ENCODE measurements at regions not wholly inside any gene's neighbourhood (a gene's known extent, or its start where the extent isn't known, plus 50 kb on each side); places are given as distances from the start of the nearest gene placed in this dataset.
A peak's percentile ranks its signal among the peaks of the same experiment; 100 is the strongest.
"Not testable (repeated sequence)": the region's sequence is repeated elsewhere in the genome, so short reads cannot be mapped to it uniquely, and the experiment has no call there.

DNA sequence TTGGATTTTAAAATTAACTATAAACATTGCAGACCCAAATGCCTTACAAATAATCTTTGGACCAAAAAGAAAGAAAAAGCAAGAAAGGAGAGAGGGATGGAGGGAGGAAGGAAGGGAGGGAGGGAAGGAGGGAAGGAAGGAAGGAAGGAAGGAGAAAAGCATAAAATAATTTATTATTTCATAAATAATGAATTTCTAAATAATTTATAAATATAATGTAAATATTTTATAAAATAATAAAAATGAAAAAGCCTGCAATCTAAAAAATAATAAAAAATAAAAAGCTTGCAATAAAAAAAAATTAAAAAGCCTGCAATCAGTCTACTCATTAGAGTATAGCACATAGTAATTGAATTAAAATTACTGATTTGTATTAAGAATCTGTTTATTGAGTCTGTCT, 614.3 kb downstream of the ISL1 start:
- H3K27ac ChIP-seq (ENCODE audit: low read depth, low read length) = no peak overlapping the region
- no peaks in the 10 kb centered on the region for H3K36me3 ChIP-seq (ENCODE audit: control insufficient read depth in 1 of 2, insufficient read depth in 2 of 2, low read length in 2 of 2)
- H3K4me3 ChIP-seq (ENCODE audit: low read depth in 1 of 2, low read length in 2 of 2) = no peak overlapping the region
- H3K9ac ChIP-seq (ENCODE audit: low read depth in 1 of 2, low read length in 2 of 2) = no peak overlapping the region
- H3K4me1 ChIP-seq (ENCODE audit: control insufficient read depth in 1 of 2, insufficient read depth in 2 of 2, low read length in 2 of 2) = no peaks in the 10 kb centered on the region
- no peaks in the 10 kb centered on the region for H3K27me3 ChIP-seq (ENCODE audit: control insufficient read depth in 1 of 2, insufficient read depth in 2 of 2, low read length in 2 of 2)
- H3K9me3 ChIP-seq (ENCODE audit: control insufficient read depth in 1 of 2, low read length in 2 of 2) = no peaks in the 10 kb centered on the region

DNA sequence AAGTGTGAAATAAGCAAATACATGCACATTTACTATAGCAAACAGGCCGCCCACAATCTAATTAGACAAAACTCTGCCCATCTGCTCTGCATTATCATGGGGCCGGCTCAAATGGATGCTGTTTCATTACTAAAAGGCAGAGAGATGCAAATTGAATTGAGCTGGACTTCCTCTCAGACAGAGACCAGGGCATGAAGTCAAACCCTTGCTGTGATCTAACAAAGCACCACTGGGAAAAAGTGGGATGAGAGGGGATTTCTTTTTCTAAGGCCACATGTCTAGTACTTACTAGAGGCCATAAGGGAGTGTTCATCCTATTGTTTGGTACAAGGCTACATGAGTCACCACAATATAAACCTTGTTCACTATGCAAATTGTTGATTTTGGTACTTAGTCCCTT, 614.7 kb downstream of the ISL1 start:
- no peaks in the 10 kb centered on the region for H3K4me1 ChIP-seq (ENCODE audit: control insufficient read depth in 1 of 2, insufficient read depth in 2 of 2, low read length in 2 of 2)
- H3K27me3 ChIP-seq (ENCODE audit: control insufficient read depth in 1 of 2, insufficient read depth in 2 of 2, low read length in 2 of 2) = no peaks in the 10 kb centered on the region
- H3K9me3 ChIP-seq (ENCODE audit: control insufficient read depth in 1 of 2, low read length in 2 of 2) = no peaks in the 10 kb centered on the region
- no peaks in the 10 kb centered on the region for H3K36me3 ChIP-seq (ENCODE audit: control insufficient read depth in 1 of 2, insufficient read depth in 2 of 2, low read length in 2 of 2)
- no peak overlapping the region for H3K27ac ChIP-seq (ENCODE audit: low read depth, low read length)
- no peak overlapping the region for H3K4me3 ChIP-seq (ENCODE audit: low read depth in 1 of 2, low read length in 2 of 2)
- H3K9ac ChIP-seq (ENCODE audit: low read depth in 1 of 2, low read length in 2 of 2) = no peak overlapping the region

- H3K36me3 ChIP-seq (ENCODE audit: control insufficient read depth in 1 of 2, insufficient read depth in 2 of 2, low read length in 2 of 2) = no peaks in the 10 kb centered on the region
- H3K27ac ChIP-seq (ENCODE audit: low read depth, low read length) = no peak overlapping the region
- no peaks in the 10 kb centered on the region for H3K9me3 ChIP-seq (ENCODE audit: control insufficient read depth in 1 of 2, low read length in 2 of 2)
- no peaks in the 10 kb centered on the region for H3K4me1 ChIP-seq (ENCODE audit: control insufficient read depth in 1 of 2, insufficient read depth in 2 of 2, low read length in 2 of 2)
- H3K4me3 ChIP-seq (ENCODE audit: low read depth in 1 of 2, low read length in 2 of 2) = no peak overlapping the region
- H3K27me3 ChIP-seq (ENCODE audit: control insufficient read depth in 1 of 2, insufficient read depth in 2 of 2, low read length in 2 of 2) = no peaks in the 10 kb centered on the region
- no peak overlapping the region for H3K9ac ChIP-seq (ENCODE audit: low read depth in 1 of 2, low read length in 2 of 2)
These were observed 624.1 kb downstream of the ISL1 start for GRCh38 chr5:52007230-52007858.

DNA sequence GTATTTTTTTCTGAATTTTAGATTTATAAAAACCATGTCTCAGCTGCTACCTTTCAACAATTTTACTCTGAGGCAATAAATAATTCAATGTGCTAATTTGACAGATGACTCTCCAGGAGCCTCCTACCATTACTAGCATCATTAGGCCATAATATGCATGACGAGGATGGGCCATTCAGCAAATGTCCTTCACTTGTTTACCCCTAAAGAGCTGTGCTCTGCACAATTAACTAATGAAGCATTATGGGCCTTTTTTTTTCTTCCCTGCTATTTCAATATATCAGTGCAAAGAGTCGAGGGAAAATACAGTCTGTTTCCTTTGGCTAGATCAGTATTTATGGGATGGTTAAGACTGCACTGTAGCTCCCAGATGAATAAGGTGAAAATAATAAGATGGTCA, 627.2 kb downstream of the ISL1 start:
- peaks cover 0 to 6% of the 10 kb centered on the region in 2 donors for H3K4me1 ChIP-seq (ENCODE audit: control insufficient read depth in 1 of 2, insufficient read depth in 2 of 2, low read length in 2 of 2)
- H3K9ac ChIP-seq (ENCODE audit: low read depth in 1 of 2, low read length in 2 of 2) = no peak overlapping the region
- H3K27ac ChIP-seq (ENCODE audit: low read depth, low read length) = no peak overlapping the region
- H3K9me3 ChIP-seq (ENCODE audit: control insufficient read depth in 1 of 2, low read length in 2 of 2) = no peaks in the 10 kb centered on the region
- H3K27me3 ChIP-seq (ENCODE audit: control insufficient read depth in 1 of 2, insufficient read depth in 2 of 2, low read length in 2 of 2) = no peaks in the 10 kb centered on the region
- H3K36me3 ChIP-seq (ENCODE audit: control insufficient read depth in 1 of 2, insufficient read depth in 2 of 2, low read length in 2 of 2) = no peaks in the 10 kb centered on the region
- H3K4me3 ChIP-seq (ENCODE audit: low read depth in 1 of 2, low read length in 2 of 2) = no peak overlapping the region

- no peak overlapping the region for H3K27ac ChIP-seq (ENCODE audit: low read depth, low read length)
- H3K4me1 ChIP-seq (ENCODE audit: control insufficient read depth in 1 of 2, insufficient read depth in 2 of 2, low read length in 2 of 2) = peaks cover 0 to 10% of the 10 kb centered on the region in 2 donors
- H3K9ac ChIP-seq (ENCODE audit: low read depth in 1 of 2, low read length in 2 of 2) = no peak overlapping the region
- no peaks in the 10 kb centered on the region for H3K27me3 ChIP-seq (ENCODE audit: control insufficient read depth in 1 of 2, insufficient read depth in 2 of 2, low read length in 2 of 2)
- H3K36me3 ChIP-seq (ENCODE audit: control insufficient read depth in 1 of 2, insufficient read depth in 2 of 2, low read length in 2 of 2) = no peaks in the 10 kb centered on the region
- no peaks in the 10 kb centered on the region for H3K9me3 ChIP-seq (ENCODE audit: control insufficient read depth in 1 of 2, low read length in 2 of 2)
- peak overlapping the region in 1 of 2 donors; percentile 13 for H3K4me3 ChIP-seq (ENCODE audit: low read depth in 1 of 2, low read length in 2 of 2)
These were observed 630.3 kb downstream of the ISL1 start for GRCh38 chr5:52013523-52013922.

- Histone ChIP-seq H3K9me3 (ENCODE audit: control insufficient read depth in 1 of 2, low read length in 2 of 2) (no peaks in the 10 kb centered on the region), H3K27ac (ENCODE audit: low read depth, low read length) (no peak overlapping the region), H3K27me3 (ENCODE audit: control insufficient read depth in 1 of 2, insufficient read depth in 2 of 2, low read length in 2 of 2) (no peaks in the 10 kb centered on the region), H3K36me3 (ENCODE audit: control insufficient read depth in 1 of 2, insufficient read depth in 2 of 2, low read length in 2 of 2) (no peaks in the 10 kb centered on the region), H3K4me1 (ENCODE audit: control insufficient read depth in 1 of 2, insufficient read depth in 2 of 2, low read length in 2 of 2) (peaks cover 0 to 10% of the 10 kb centered on the region in 2 donors), H3K4me3 (ENCODE audit: low read depth in 1 of 2, low read length in 2 of 2) (no peak overlapping the region), H3K9ac (ENCODE audit: low read depth in 1 of 2, low read length in 2 of 2) (no peak overlapping the region)
These were observed 632.5 kb downstream of the ISL1 start for GRCh38 chr5:52015760-52016159.

DNA sequence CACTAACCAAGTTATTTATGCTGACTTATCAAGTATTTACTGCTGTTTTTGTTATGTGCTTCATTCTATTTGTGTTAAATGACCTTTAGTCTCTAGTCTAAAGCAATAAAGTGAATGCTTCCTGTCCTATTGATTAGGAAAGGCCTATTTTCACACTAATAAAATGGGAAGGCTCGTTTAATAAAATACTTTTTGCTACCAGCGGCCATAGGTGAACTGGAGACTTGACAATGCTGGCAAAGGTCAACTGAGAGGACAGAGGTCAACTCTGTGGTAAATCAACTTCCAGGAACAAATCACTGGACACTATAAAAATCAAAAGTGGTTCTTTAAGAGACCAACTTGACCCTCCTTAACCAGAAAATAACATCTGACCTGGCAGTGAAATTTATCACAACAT, 634.3 kb downstream of the ISL1 start:
- H3K9ac ChIP-seq (ENCODE audit: low read depth in 1 of 2, low read length in 2 of 2) = no peak overlapping the region
- peaks cover 0 to 10% of the 10 kb centered on the region in 2 donors for H3K4me1 ChIP-seq (ENCODE audit: control insufficient read depth in 1 of 2, insufficient read depth in 2 of 2, low read length in 2 of 2)
- H3K27me3 ChIP-seq (ENCODE audit: control insufficient read depth in 1 of 2, insufficient read depth in 2 of 2, low read length in 2 of 2) = no peaks in the 10 kb centered on the region
- no peaks in the 10 kb centered on the region for H3K9me3 ChIP-seq (ENCODE audit: control insufficient read depth in 1 of 2, low read length in 2 of 2)
- no peak overlapping the region for H3K4me3 ChIP-seq (ENCODE audit: low read depth in 1 of 2, low read length in 2 of 2)
- H3K36me3 ChIP-seq (ENCODE audit: control insufficient read depth in 1 of 2, insufficient read depth in 2 of 2, low read length in 2 of 2) = no peaks in the 10 kb centered on the region
- H3K27ac ChIP-seq (ENCODE audit: low read depth, low read length) = no peak overlapping the region

- Histone ChIP-seq H3K4me1 (ENCODE audit: control insufficient read depth in 1 of 2, insufficient read depth in 2 of 2, low read length in 2 of 2) (no peaks in the 10 kb centered on the region), H3K4me3 (ENCODE audit: low read depth in 1 of 2, low read length in 2 of 2) (no peak overlapping the region), H3K36me3 (ENCODE audit: control insufficient read depth in 1 of 2, insufficient read depth in 2 of 2, low read length in 2 of 2) (no peaks in the 10 kb centered on the region), H3K9ac (ENCODE audit: low read depth in 1 of 2, low read length in 2 of 2) (no peak overlapping the region), H3K27me3 (ENCODE audit: control insufficient read depth in 1 of 2, insufficient read depth in 2 of 2, low read length in 2 of 2) (no peaks in the 10 kb centered on the region), H3K9me3 (ENCODE audit: control insufficient read depth in 1 of 2, low read length in 2 of 2) (no peaks in the 10 kb centered on the region), H3K27ac (ENCODE audit: low read depth, low read length) (no peak overlapping the region)
These were observed 641.1 kb downstream of the ISL1 start for GRCh38 chr5:52024359-52024758.

GRCh38 chr5:52029836-52030235, 646.6 kb downstream of the ISL1 start:
- not testable (repeated sequence) for H3K4me1 ChIP-seq (ENCODE audit: control insufficient read depth in 1 of 2, insufficient read depth in 2 of 2, low read length in 2 of 2); H3K27me3 ChIP-seq (ENCODE audit: control insufficient read depth in 1 of 2, insufficient read depth in 2 of 2, low read length in 2 of 2); H3K9ac ChIP-seq (ENCODE audit: low read depth in 1 of 2, low read length in 2 of 2); H3K36me3 ChIP-seq (ENCODE audit: control insufficient read depth in 1 of 2, insufficient read depth in 2 of 2, low read length in 2 of 2); H3K9me3 ChIP-seq (ENCODE audit: control insufficient read depth in 1 of 2, low read length in 2 of 2); H3K4me3 ChIP-seq (ENCODE audit: low read depth in 1 of 2, low read length in 2 of 2); H3K27ac ChIP-seq (ENCODE audit: low read depth, low read length)

DNA sequence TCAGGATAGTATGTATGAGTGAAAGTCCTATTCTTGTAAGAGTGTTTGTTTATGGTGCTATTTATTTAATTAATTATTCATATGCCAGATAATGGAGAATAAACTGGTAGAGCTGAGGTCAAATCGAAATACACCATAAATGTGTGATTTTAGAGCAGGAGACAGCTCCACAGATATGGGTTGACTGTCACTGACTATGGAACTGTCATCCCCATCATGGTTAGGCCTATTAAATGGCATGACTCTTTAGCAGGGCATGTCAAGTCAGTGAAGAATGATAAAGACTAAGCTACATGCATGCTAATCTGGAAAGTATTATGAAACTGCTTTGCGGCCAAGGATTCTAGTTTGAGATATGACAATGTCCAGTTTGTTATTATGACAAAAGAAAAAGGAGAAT, 658.6 kb downstream of the ISL1 start:
- no peaks in the 10 kb centered on the region for H3K4me1 ChIP-seq (ENCODE audit: control insufficient read depth in 1 of 2, insufficient read depth in 2 of 2, low read length in 2 of 2)
- no peaks in the 10 kb centered on the region for H3K36me3 ChIP-seq (ENCODE audit: control insufficient read depth in 1 of 2, insufficient read depth in 2 of 2, low read length in 2 of 2)
- H3K9me3 ChIP-seq (ENCODE audit: control insufficient read depth in 1 of 2, low read length in 2 of 2) = no peaks in the 10 kb centered on the region
- no peak overlapping the region for H3K27ac ChIP-seq (ENCODE audit: low read depth, low read length)
- H3K4me3 ChIP-seq (ENCODE audit: low read depth in 1 of 2, low read length in 2 of 2) = no peak overlapping the region
- no peaks in the 10 kb centered on the region for H3K27me3 ChIP-seq (ENCODE audit: control insufficient read depth in 1 of 2, insufficient read depth in 2 of 2, low read length in 2 of 2)
- H3K9ac ChIP-seq (ENCODE audit: low read depth in 1 of 2, low read length in 2 of 2) = no peak overlapping the region

DNA sequence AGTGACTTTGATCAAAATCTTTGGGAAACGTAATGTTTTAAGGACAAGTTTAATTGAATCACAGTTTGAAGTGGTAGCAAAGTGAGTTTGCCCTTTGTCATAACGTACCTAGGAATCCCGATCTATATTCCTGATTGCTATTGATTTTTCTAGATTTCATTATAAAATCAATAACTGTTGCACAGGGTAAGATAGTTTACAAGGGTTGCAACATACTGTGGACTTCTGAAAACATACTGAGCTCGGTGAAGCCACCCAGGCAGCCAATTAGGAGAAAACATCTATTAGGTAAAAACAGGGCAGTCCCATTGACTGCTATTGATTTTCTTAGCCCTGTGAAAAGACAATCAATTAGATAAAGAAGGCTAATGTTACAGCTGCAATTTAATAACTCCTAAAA, 659.9 kb downstream of the ISL1 start:
- no peak overlapping the region for H3K9ac ChIP-seq (ENCODE audit: low read depth in 1 of 2, low read length in 2 of 2)
- H3K4me1 ChIP-seq (ENCODE audit: control insufficient read depth in 1 of 2, insufficient read depth in 2 of 2, low read length in 2 of 2) = no peaks in the 10 kb centered on the region
- no peak overlapping the region for H3K27ac ChIP-seq (ENCODE audit: low read depth, low read length)
- H3K27me3 ChIP-seq (ENCODE audit: control insufficient read depth in 1 of 2, insufficient read depth in 2 of 2, low read length in 2 of 2) = no peaks in the 10 kb centered on the region
- no peak overlapping the region for H3K4me3 ChIP-seq (ENCODE audit: low read depth in 1 of 2, low read length in 2 of 2)
- H3K36me3 ChIP-seq (ENCODE audit: control insufficient read depth in 1 of 2, insufficient read depth in 2 of 2, low read length in 2 of 2) = no peaks in the 10 kb centered on the region
- H3K9me3 ChIP-seq (ENCODE audit: control insufficient read depth in 1 of 2, low read length in 2 of 2) = no peaks in the 10 kb centered on the region

Data from duodenal mucosa (tissue), 2 donors.